ENCODE measurements at regions not wholly inside any gene's neighbourhood (a gene's known extent, or its start where the extent isn't known, plus 50 kb on each side); places are given as distances from the start of the nearest gene placed in this dataset.

DNA sequence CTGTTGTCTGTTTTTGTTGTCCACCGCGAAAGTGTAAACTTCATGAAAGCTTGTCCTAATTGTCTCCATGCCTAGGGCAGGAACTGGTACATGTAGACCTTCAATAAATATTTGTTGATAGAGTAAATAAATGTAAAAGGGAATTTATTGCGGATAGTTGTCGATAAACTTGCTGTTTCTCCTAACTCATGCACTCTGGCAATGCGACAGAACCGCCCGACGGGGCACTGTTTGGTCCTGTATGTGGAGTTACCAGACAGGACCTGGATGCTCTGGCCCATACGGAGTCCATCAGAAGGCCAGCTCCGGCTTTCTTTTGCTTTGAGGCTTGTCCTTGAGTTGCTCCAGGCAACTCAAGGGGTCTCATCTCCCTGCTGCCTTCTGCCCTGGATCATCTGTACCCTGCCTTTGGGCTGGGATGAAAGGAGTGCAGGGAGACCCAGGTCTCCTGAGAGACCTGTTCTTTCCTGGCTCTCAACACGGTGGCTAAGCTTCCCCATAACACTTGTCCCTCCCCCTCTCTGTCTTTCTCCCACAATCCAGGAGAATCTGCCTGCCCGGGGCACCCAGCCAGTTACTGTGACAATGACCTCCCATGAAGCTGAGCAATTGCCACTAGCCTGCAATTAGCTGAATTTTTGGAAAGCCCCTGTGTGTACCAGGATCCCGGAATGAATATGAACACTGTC is 149.5 kb upstream of the PTCH1 start:
- DNase-seq, result no peak

DNA sequence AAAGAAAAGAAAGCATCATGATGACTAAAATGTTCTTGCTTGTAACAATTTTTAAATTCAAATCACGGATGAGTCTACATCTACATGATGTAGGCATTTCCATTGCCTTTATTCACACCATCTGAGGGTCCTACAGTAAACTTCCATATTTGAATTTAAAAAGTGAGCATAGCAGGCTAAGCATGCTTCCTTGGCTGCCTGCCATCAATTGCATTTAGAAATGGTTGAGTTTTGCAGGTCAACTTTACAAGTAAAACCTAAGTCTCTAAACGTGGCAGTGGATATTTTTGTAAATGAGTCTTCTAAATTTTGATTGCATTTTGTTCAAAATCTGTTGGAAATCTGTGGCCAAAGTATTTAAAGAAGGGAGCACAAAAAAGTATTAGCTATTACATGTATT is 136.5 kb upstream of the PTCH1 start:
- DNase-seq, result no peak

DNA sequence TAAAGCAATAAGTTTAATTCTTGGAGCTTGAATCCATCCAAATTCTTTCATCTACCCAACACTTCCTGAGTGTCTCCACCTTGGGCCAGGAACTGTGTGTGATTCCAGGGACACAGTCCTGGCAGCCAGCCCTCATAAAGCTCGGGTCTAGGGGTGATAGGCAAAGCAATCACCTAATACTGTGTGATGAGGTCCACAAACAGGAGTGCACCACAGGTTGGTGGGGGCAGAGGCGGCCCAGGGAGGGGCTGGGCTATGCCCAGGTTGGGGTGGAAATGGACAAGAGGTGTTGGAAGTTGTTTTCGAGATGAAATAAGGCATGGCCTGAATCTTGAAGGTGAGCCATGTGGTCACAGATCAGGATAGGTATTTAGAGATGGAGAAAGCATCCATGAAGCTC is 133.9 kb upstream of the PTCH1 start:
- DNase-seq, result no peak

DNA sequence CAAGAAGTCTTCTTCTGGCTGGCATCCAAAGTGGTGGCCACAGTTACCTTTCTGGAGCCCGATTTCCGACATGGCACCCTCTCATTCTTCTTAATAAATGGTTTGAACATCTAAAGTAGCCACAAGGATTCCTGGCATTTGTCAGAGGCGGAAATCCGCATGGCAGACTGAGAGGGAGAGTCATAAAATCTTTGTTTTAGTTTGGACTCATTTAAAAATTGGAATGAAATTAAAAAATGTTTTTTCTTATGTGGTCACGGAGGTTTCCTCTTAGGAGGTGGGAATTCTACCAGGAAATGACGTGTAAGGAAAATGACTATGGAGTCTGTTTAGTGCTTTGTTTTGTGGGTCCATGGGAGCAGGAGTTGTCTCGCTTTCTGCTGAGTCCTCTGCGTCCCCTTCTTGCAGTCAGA is 133.0 kb upstream of the PTCH1 start:
- no peak for DNase-seq

DNA sequence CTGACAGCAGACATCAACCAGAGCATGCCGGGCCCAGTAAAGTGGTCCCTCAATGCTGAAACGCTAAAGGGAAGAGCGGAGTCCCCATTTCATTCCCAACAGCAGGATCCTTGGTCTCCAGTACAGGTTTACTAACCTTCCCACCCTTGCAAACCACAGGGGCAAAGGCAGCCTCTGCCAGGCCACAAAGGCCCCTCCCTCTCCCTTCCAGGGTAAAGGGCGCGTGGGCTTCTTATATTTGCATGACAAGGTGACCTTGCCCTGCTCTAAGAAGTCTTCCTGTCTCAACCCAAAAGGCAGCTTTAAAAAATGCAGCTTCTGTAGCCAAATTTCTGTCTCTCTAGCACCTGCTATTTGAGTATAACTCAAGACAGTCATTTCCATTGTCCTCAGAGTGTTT is 131.5 kb upstream of the PTCH1 start:
- no peak for DNase-seq

DNA sequence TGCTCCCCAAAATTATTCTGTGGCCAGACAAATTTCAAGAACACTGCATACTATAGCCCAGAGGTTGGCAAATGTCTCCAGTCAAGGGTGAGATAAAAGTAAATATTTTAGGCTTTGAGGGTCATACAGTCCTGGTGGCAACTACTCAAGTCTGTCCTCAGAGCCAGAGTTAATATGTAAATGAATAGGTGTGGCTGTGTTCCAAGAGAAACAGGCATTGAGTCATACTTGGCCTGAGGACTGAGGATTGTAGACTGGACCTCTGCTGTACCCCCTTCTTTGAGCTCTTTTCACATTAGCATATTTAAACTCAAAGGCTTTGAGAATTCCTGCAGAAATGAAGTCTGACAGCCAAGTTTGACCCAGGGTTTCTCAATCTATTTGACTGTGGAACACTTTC is 129.2 kb upstream of the PTCH1 start:
- DNase-seq, result no peak

DNA sequence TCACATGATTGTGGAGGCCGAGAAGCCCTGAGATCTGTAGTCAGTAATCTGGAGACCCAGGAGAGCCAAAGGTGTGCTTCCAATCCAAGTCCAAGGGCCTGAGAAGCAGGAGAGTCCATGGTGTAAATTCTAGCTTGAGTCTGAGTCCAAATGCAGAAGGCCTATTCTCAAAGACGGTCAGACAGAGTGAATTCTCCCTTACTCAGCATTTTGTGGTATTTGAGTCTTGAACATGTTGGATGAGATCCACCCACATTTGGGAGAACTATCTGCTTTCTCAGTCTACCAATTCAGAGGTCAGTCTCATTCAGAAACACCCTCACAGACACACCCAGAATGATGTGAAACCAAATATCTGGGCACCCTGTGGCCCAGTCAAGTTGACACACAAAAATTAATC is 128.8 kb upstream of the PTCH1 start:
- no peak for DNase-seq

DNA sequence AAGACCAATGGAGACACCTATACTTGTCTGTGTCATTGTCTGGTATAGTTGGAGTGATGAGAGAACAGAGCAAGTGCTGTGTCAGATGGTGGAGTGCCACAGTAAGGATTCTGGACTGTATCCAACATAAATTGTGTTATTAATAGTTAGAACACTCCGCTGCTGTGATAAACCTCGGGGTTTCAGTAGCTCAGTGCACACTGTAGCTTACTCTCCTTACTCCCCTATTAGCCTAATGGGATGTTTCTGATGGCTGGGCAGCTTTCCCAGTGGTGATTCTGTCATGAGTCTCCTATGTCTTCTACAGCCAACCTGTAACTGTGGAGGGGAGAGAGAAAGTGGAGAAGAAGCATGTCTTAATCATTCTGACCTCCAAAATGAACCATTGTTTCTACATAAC is 127.6 kb upstream of the PTCH1 start:
- no peak for DNase-seq

DNA sequence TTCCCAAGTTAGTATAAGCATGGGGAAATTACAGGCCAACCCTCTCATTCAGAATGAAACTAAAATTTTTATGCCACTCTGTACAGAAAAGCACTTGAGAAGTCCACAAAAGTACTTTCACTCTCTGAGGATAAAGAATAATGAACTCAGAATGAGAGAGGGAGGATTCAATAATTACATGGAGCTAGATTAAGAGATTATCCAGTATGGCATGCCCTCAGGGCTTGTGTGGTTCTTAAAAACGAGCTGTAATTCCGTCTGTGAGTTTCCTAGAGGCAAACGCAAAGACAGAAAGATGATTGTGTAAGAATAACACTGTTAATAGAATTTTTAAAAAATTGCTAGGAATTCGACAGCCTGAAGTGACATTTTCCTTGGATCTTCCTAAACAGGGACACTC is 126.8 kb upstream of the PTCH1 start:
- DNase-seq, result no peak

DNA sequence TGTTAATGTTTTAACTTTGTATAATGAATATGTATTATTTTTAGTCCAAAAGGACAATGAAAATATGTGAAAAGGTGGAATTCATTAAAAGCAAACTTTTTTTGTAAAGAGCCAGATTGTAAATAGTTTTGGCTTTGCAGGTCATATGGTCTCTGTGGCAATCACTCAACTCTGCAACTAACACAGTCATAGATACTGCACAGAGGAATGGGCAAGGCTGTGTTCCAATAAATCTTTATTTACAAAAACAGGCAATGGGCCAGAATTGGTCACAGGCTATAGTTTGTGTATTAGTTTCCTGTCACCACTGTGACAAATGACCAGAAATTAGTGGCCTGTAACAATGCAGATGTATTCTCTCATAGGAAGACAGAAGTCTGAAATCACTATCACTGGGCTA is 125.4 kb upstream of the PTCH1 start:
- DNase-seq, result no peak

DNA sequence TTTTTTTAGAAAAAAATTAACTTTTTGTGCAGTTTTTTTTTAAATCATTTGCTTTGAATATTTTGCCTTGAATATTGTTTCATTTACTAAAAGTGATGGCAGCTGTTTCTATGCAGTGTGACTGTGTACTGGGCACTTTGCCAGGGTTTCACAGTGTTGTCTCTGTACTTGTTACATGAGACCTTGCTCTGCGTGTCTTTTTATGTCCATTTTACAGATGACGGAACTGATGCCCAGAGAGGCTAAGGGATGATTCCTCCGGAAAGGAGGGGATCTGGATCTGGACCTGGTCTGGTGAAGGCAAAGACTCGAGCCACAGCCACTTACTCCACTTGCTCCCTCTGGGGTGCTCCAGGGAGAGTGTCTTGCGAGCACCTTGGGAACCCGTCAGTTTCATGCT is 124.8 kb upstream of the PTCH1 start:
- no peak for DNase-seq

DNA sequence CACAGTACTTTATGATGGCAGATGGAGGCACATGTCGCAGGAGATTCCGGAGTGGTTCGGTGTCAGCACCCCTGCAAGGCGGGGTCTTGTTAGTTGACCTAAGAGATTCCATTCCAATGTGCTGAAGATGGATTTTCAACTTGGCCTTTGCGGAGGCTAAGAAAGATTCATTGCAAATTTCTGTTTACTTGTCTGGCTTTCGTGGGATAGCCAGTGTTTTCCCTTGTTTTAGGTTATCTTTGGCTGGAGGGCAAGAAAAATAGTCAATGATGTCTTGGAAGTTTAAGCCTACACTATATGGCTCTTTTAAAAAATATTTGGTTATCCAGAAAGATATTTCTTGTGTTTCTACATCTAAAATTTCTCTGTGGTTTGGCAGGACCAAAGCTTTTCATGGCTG is 123.6 kb upstream of the PTCH1 start:
- DNase-seq, result no peak

DNA sequence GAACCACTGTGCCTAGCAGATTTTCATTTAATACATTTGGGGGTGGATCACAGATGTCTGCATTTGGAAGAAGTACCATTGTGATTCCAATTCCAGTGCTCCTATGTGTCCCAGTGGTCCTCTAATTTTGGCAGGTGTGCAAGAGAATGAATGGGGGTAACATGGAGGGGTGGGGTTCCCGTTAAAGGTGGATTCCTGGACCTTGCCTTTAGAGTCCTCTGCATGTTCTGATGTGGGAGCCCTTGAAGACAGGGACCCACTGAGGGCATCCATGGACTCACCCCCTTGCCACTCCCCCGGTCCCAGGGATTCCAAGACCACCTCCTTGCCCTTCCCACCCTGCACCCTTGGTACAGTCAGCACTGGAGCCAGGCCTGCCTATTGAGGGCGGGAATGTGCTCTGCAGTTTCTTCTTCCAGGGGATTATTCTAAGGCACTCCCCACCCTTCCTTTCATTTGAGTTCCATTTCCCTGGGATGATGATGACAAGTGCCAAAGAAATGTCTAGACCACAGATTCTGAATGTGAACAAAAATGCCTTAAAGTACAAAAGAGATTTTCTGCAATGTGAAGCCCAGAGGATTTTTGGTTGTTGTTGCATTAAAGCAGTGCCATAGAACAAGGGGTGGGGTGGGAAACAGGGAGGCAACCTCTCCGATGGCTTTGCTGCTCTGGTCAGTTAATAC is 119.4 kb upstream of the PTCH1 start:
- DNase-seq, result no peak

DNA sequence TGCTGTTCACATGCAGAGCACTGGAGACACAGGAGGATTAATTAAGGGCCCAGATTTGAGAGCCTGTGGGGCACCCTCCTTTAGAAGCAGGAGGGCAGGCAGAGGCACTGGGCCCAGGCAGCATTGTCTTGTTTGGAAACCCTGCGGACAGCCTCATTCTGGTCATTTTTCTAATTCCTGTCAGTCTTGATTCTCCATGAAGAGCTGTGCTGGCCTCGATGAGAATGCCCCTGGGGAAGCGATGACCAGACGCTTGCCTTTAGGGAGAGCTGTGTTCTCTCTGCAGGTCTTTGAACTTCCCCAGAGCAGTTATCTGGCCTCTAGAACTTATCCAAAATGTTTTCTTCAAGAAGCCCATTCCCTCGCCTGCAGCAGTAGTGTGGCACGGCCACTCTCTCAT is 117.8 kb upstream of the PTCH1 start:
- no peak for DNase-seq

DNA sequence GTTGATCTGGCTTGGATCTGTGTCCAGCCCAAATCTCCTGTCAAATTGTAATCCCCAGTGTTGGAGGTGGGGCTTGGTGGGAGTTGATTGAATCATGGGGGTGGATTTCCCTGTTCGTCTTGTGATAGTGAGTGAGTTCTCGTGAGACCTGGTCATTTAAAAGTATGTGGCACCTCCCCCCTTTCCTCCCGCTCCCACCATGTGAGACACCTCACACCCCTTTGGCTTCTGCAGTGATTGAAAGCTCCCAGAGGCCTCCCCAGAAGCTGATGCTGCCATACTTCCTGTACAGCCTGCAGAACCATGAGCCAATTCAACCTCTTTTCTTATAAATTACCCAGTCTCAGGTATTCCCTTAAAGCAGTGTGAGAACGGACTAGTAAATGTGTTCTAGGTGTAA is 117.3 kb upstream of the PTCH1 start:
- DNase-seq, result no peak

DNA sequence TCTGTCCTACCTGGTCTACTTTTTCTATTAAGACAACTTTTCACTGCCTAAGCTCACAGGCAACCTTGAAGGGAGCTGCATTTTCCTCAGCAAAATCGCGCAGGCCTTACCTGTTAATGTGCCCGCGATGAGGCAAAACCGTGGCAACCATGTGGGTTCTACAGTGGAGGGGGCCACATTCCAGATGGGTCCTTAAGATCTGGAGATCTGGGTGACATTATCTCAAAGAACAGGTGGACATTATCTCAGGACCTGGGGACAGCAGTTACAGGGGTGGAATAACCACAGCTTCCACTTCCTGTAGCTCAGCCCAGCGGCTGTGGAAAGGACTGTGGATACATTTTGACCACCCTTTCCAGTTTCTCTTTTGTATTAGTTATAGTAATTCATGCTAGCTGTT is 112.8 kb upstream of the PTCH1 start:
- DNase-seq, result no peak

DNA sequence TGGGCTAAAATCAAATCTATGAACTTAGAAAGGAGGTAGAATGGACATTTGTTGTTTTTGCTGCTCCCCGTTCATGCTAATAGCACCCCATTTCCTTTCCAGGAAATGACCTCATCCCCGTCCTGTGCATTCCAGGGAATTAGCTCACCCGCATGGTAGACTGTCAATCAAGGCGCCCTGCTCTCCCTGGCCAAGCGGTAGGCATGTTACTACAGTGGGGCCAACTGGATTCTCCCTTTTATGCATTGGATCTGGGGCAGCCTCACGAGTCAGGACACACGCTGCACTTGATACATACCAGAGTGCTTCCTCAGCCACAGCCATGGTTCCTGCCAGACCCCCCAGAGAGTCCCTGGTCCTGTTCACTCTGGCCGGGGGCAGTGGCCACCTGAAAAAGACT is 111.0 kb upstream of the PTCH1 start:
- DNase-seq, result no peak

DNA sequence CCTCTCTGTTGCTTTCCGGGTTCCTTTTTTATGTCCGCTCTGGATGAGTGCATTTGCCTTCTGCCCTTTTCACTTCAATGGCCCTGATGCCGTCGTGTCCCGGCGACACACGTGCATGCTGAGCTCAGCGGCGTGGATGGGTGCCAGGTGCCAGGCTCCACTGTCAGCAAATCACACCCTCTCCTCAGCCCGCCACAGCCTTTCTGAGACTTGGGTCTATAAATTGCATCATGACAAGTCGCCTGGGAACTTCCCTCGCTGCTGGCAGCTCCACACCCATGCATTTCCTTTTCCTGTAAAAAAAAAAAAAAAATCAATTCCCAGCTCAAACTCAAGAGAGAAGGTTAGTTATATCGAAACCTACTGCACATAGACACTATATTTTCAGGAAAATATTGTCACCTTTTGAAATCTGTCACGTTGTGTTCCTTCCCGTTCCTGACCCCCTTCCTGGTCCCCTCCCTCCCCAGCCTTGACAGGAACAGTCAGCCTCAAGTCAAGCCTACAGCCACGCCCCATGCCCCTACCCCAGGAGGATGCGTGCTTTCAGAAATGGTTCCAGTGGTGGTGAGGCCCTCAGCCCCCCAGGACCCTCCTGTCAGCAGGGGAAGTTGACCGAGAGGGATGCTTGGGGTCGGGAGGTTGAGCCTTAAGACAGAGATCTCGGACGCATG is 110.3 kb upstream of the PTCH1 start:
- peak; percentile 17 to 32 for DNase-seq

DNA sequence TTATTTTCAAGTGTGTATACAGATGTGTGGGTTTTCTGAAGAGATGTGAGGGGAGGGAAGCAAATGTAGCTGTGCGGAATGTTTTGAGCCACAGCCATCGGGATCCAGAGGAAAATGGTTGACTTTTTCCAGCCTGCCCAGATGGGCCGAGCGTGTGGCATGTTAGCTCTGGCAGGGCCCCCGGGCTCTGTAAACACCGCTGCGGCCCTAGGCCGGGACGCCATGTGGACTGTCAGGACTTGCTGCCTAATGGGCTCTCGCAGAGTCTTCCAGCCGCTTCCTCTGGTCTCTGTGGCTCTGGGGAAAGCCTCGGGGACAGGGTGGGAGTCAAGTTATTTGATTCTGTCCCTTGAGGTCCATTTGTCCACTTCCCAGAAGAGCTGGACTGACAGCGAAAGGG is 109.6 kb upstream of the PTCH1 start:
- no peak for DNase-seq

DNA sequence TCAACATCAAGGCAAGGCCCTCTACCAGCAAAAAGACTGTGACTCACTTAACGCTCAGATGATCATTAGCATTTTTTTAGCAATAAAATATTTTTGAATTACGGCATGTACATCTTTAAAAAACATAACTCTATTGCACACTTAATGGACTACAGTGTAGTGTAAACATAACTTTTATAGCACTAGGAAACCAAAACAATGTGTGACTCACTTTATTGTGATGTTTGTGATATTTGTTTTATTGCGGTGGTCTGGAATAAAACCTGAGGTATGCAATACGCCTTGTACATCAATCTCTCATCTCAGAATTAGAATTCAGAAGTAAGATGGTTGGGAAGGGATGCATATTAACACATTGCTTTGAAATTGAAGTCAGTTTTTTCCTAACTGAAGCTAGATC is 106.9 kb upstream of the PTCH1 start:
- no peak for DNase-seq

DNA sequence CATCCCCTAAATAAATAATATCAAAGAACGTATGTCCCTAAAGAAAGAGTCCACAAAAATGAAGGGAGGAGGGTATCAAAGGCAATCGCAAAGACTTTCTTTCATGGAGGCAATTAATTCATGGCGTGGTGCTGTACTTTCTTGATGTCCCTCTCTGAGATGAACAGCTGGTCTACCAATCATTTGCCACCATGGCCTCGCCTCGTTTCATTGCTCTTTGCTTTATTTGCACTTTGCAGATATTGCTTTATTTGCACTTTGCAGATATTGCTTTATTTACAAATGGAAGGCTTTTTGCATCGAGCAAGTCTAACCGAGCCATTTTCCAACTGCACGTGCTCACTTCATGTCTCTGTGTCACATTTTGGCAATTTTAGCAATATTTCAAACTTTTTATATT is 104.0 kb upstream of the PTCH1 start:
- DNase-seq, result no peak

DNA sequence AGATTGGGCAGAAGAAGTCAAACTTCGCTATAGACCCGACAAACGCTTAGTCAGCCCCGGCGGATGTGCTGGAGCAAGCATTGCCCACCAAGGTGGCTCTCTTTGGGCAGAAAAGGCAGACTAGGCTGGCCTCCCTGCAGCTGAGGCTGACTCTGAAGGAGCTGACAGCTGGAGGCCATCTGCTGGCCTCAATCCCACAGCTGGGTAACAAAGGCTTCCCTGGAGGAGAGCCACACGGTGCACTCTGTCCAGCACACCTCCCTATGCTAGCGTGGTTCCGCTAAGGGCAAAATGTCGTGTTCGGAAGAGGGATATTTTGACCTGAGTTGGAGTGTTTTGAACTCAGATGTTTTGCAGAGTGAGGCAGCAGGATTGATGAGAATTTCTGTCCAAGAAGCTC is 103.5 kb upstream of the PTCH1 start:
- no peak for DNase-seq

DNA sequence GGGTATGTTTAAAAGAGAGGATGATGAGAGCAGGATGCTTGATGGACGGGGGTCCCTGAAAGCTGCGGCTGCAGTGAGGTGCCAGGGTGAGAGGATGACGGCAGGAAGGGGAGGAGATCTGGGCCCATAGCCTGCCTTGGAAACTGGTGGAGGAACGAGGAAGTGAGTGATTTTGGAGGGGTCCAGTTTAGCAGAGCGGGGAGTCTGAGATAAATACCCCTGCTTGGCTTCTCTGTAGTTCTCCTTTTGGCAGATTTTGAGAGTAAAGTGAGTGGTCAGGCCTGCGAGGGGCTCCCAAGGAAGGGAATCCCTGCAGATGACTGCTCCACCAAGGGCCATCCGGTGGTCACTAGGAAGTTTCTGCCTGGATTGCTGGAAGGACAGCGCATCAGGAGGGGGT is 98.5 kb upstream of the PTCH1 start:
- no peak for DNase-seq

DNA sequence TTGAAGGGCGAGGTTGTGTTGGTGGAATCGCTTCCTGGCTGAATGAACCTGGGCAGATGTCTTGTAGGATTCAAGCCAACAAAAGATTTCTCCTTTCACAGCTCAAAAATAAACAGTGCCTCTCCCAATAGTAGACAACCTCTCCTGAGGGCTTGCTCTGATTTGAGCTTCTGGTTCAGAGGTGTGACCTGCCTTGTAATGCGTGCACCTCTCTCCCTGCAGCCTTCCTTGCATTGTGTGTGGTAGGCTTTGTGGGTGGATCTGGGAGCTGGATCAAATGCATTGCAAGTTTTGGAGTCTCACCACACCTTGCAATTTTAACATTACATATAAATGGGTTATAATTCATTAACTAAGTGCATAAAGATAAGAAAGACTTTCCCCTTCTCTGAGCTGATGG is 96.9 kb upstream of the PTCH1 start:
- DNase-seq, result no peak

DNA sequence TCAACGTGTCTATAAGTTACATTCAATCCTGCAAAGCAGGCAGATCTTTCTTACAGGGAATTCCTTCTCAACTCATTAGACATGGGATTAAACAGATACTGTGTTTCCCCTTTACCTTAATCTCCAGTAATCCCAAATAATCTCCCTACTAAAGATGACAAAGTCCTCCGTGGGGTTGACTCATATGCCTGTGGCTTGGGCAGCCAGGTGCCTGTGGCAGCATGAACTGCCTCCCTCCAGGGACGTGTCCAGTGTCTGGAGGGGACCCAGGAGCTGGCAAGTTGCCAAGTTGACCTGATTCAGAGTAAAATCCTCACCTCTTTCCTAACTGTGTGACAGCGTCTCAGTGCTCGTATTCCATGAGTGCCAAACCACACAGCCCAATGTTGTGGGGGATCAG is 94.6 kb upstream of the PTCH1 start:
- DNase-seq, result no peak

Measured in CD4-positive, alpha-beta T cell treated with Interferon alpha-2 for 1 hour (primary cell).